ENCODE measurements at regions not wholly inside any gene's neighbourhood (a gene's known extent, or its start where the extent isn't known, plus 50 kb on each side); places are given as distances from the start of the nearest gene placed in this dataset.

GRCh38 chr4:181147416-181147951 lies 1095.7 kb upstream of the TENM3 start:
- Histone ChIP-seq H3K9ac (ENCODE audit: low read depth, low read length) (no peak overlapping the region), H4K20me1 (ENCODE audit: insufficient read depth, low read length) (no peaks in the 10 kb centered on the region), H3K4me3 (ENCODE audit: low read depth in 1 of 2, low read length in 2 of 2) (no peak overlapping the region)

GRCh38 chr4:181148470-181148869 lies 1094.7 kb upstream of the TENM3 start:
- Histone ChIP-seq H3K36me3 (ENCODE audit: insufficient read depth, low read length) (no peaks in the 10 kb centered on the region), H3K4me3 (ENCODE audit: low read depth in 1 of 2, low read length in 2 of 2) (no peak overlapping the region), H3K79me2 (ENCODE audit: insufficient read depth, low read length) (no peaks in the 10 kb centered on the region), H3K27me3 (ENCODE audit: insufficient read depth, low read length, poor library complexity) (no peaks in the 10 kb centered on the region), H3K4me2 (ENCODE audit: insufficient read depth, low read length) (no peak overlapping the region), H3K4me1 (ENCODE audit: insufficient read depth, low read length) (no peaks in the 10 kb centered on the region), H3K9me3 (ENCODE audit: insufficient read depth, low read length, severe bottlenecking) (no peaks in the 10 kb centered on the region), H3K9ac (ENCODE audit: low read depth, low read length) (no peak overlapping the region), H3K27ac (ENCODE audit: low read length) (no peak overlapping the region), H2AFZ (ENCODE audit: low read depth, low read length) (no peak overlapping the region), H4K20me1 (ENCODE audit: insufficient read depth, low read length) (no peaks in the 10 kb centered on the region)
- TF ChIP-seq EZH2 (IDR thresholded peaks at IDR 0.05; ENCODE audit: borderline replicate concordance, low read depth, low read length, severe bottlenecking) = no peak
- TF ChIP-seq CTCF (IDR thresholded peaks at IDR 0.05; ENCODE audit: borderline replicate concordance, extremely low read depth, low read length, poor library complexity, severe bottlenecking) = no peak
- DNase-seq = no peak
- no peak for ATAC-seq (ENCODE audit: insufficient read depth, low read depth)

More at GRCh38 chr4:181147416-181147951, 1095.7 kb upstream of the TENM3 start:
- H3K79me2 ChIP-seq (ENCODE audit: insufficient read depth, low read length) = no peaks in the 10 kb centered on the region
- no peak for DNase-seq
- no peaks in the 10 kb centered on the region for H3K4me1 ChIP-seq (ENCODE audit: insufficient read depth, low read length)
- no peaks in the 10 kb centered on the region for H3K36me3 ChIP-seq (ENCODE audit: insufficient read depth, low read length)
- no peak overlapping the region for H3K4me2 ChIP-seq (ENCODE audit: insufficient read depth, low read length)
- H3K27ac ChIP-seq (ENCODE audit: low read length) = no peak overlapping the region
- TF ChIP-seq EZH2 (IDR thresholded peaks at IDR 0.05; ENCODE audit: borderline replicate concordance, low read depth, low read length, severe bottlenecking) (no peak), CTCF (IDR thresholded peaks at IDR 0.05; ENCODE audit: borderline replicate concordance, extremely low read depth, low read length, poor library complexity, severe bottlenecking) (no peak)
- H3K27me3 ChIP-seq (ENCODE audit: insufficient read depth, low read length, poor library complexity) = no peaks in the 10 kb centered on the region
- ATAC-seq (ENCODE audit: insufficient read depth, low read depth) = no peak
- no peak overlapping the region for H2AFZ ChIP-seq (ENCODE audit: low read depth, low read length)
- H3K9me3 ChIP-seq (ENCODE audit: insufficient read depth, low read length, severe bottlenecking) = no peaks in the 10 kb centered on the region

- TF ChIP-seq CTCF (IDR thresholded peaks at IDR 0.05; ENCODE audit: borderline replicate concordance, extremely low read depth, low read length, poor library complexity, severe bottlenecking) = no peak
- no peak for TF ChIP-seq EZH2 (IDR thresholded peaks at IDR 0.05; ENCODE audit: borderline replicate concordance, low read depth, low read length, severe bottlenecking)
- Histone ChIP-seq H2AFZ (ENCODE audit: low read depth, low read length) (no peak overlapping the region), H3K4me2 (ENCODE audit: insufficient read depth, low read length) (no peak overlapping the region), H3K9me3 (ENCODE audit: insufficient read depth, low read length, severe bottlenecking) (no peaks in the 10 kb centered on the region), H3K27me3 (ENCODE audit: insufficient read depth, low read length, poor library complexity) (no peaks in the 10 kb centered on the region), H3K4me3 (ENCODE audit: low read depth in 1 of 2, low read length in 2 of 2) (no peak overlapping the region), H3K9ac (ENCODE audit: low read depth, low read length) (no peak overlapping the region), H3K79me2 (ENCODE audit: insufficient read depth, low read length) (no peaks in the 10 kb centered on the region), H4K20me1 (ENCODE audit: insufficient read depth, low read length) (no peaks in the 10 kb centered on the region), H3K27ac (ENCODE audit: low read length) (no peak overlapping the region), H3K36me3 (ENCODE audit: insufficient read depth, low read length) (no peaks in the 10 kb centered on the region), H3K4me1 (ENCODE audit: insufficient read depth, low read length) (no peaks in the 10 kb centered on the region)
- ATAC-seq (ENCODE audit: insufficient read depth, low read depth) (no peak), DNase-seq (no peak)
Measured at GRCh38 chr4:181150191-181150590, 1093.0 kb upstream of the TENM3 start.

GRCh38 chr4:181151856-181152255 lies 1091.3 kb upstream of the TENM3 start:
- no peak for TF ChIP-seq CTCF (IDR thresholded peaks at IDR 0.05; ENCODE audit: borderline replicate concordance, extremely low read depth, low read length, poor library complexity, severe bottlenecking)
- no peak for TF ChIP-seq EZH2 (IDR thresholded peaks at IDR 0.05; ENCODE audit: borderline replicate concordance, low read depth, low read length, severe bottlenecking)
- Histone ChIP-seq H3K79me2 (ENCODE audit: insufficient read depth, low read length) (no peaks in the 10 kb centered on the region), H3K4me2 (ENCODE audit: insufficient read depth, low read length) (no peak overlapping the region), H2AFZ (ENCODE audit: low read depth, low read length) (no peak overlapping the region), H4K20me1 (ENCODE audit: insufficient read depth, low read length) (no peaks in the 10 kb centered on the region), H3K27me3 (ENCODE audit: insufficient read depth, low read length, poor library complexity) (no peaks in the 10 kb centered on the region), H3K9ac (ENCODE audit: low read depth, low read length) (no peak overlapping the region), H3K4me3 (ENCODE audit: low read depth in 1 of 2, low read length in 2 of 2) (no peak overlapping the region), H3K9me3 (ENCODE audit: insufficient read depth, low read length, severe bottlenecking) (no peaks in the 10 kb centered on the region), H3K27ac (ENCODE audit: low read length) (no peak overlapping the region), H3K36me3 (ENCODE audit: insufficient read depth, low read length) (no peaks in the 10 kb centered on the region), H3K4me1 (ENCODE audit: insufficient read depth, low read length) (no peaks in the 10 kb centered on the region)
- DNase-seq (no peak), ATAC-seq (ENCODE audit: insufficient read depth, low read depth) (no peak)
